Ishikawa (cell line): ENCODE measurements at regions not wholly inside any gene's neighbourhood (a gene's known extent, or its start where the extent isn't known, plus 50 kb on each side); places are given as distances from the start of the nearest gene placed in this dataset.

Source experiments
- EP300 ChIP-seq: IDR thresholded peaks from 2 replicates; pipeline ENCODE4 v1.6.1; 2012; ENCODE audit warnings: borderline replicate concordance
- REST ChIP-seq: IDR thresholded peaks from 2 replicates; pipeline ENCODE4 v1.6.1; 2012; ENCODE audit warnings: low read depth, mild to moderate bottlenecking
- TAF1 ChIP-seq: IDR thresholded peaks from 2 replicates; pipeline ENCODE4 v1.6.1; 2012; ENCODE audit warnings: low read depth, mild to moderate bottlenecking
- TCF12 ChIP-seq: IDR thresholded peaks from 2 replicates; pipeline ENCODE4 v1.6.1; 2012; ENCODE audit warnings: low read depth
- TEAD4 ChIP-seq: IDR thresholded peaks from 2 replicates; pipeline ENCODE4 v1.6.1; 2012

- TF ChIP-seq EP300, result no peak
- no peak for TF ChIP-seq TAF1
- no peak for TF ChIP-seq TCF12
- TF ChIP-seq TEAD4, result no peak
- TF ChIP-seq REST, result no peak
Observed at GRCh38 chr2:104938231-104938941, 84.5 kb downstream of the POU3F3 start.
